PC-3 (cell line): ENCODE measurements at regions not wholly inside any gene's neighbourhood (a gene's known extent, or its start where the extent isn't known, plus 50 kb on each side); places are given as distances from the start of the nearest gene placed in this dataset.
"Not testable (repeated sequence)": the region's sequence is repeated elsewhere in the genome, so short reads cannot be mapped to it uniquely, and the experiment has no call there.

Experiments used
- ATAC-seq: fragments of 200-7000 bp; cut with Tn5 transposase; 2 replicates; pipeline ENCODE4 v1.9.1; 2020; ENCODE audit warnings: mild to moderate bottlenecking, moderate library complexity
- BruUV-seq: library from RNA; stranded (reverse); fragments of 400-500 nt; replicated peaks from 2 replicates; lab custom pipeline; 2021; lab: Mats Ljungman, UMichigan
- CTCF ChIA-PET: fragments of 300-600 bp; sonication (Branson Sonifier 250); formaldehyde crosslinking; loops from one replicate; lab custom pipeline; 2022; ENCODE audit warnings: antibody characterized with exemption; lab: Charles Lee
- POLR2A ChIA-PET: fragments of 300-600 bp; sonication (Branson Sonifier 250); formaldehyde crosslinking; loops from one replicate; lab custom pipeline; 2022; ENCODE audit warnings: antibody characterized with exemption; ENCODE audit not compliant: unreplicated experiment; lab: Charles Lee
- DNase-seq: peaks from one replicate; pipeline ENCODE4 v3.0.0-alpha.2; 2015
- H2AFZ ChIP-seq: fragments of 300-600 bp; sonication (generic); 2 replicates; pipeline ENCODE4 v1.6.0; 2016; ENCODE audit warnings: antibody characterized with exemption, low read length
- H3F3A ChIP-seq: fragments of 300-600 bp; sonication (generic); one replicate; pipeline ENCODE4 v1.6.0; 2017; ENCODE audit warnings: antibody characterized with exemption, low read length, control low read depth, mild to moderate bottlenecking; ENCODE audit not compliant: unreplicated experiment
- H3K27ac ChIP-seq: fragments of 300-600 bp; sonication (generic); 2 replicates; pipeline ENCODE4 v1.5.1; 2016; ENCODE audit warnings: mild to moderate bottlenecking, low read length
- H3K27me3 ChIP-seq: fragments of 300-600 bp; sonication (generic); 2 replicates; pipeline ENCODE4 v1.6.1; 2016; ENCODE audit warnings: low read length, mixed read lengths
- H3K36me3 ChIP-seq: fragments of 300-600 bp; sonication (generic); 2 replicates; pipeline ENCODE4 v1.6.1; 2016; ENCODE audit warnings: low read depth, mixed run types, low read length, mixed read lengths
- H3K4me1 ChIP-seq: fragments of 300-600 bp; sonication (generic); 2 replicates; pipeline ENCODE4 v1.5.1; 2016; ENCODE audit warnings: low read length; ENCODE audit not compliant: insufficient read depth
- H3K4me2 ChIP-seq: fragments of 300-600 bp; sonication (generic); 2 replicates; pipeline ENCODE4 v1.6.0; 2016; ENCODE audit warnings: low read length
- H3K4me3 ChIP-seq: fragments of 300-600 bp; sonication (generic); 2 replicates; pipeline ENCODE4 v1.5.1; 2016; ENCODE audit warnings: mild to moderate bottlenecking, low read length, mixed read lengths
- H3K79me2 ChIP-seq: fragments of 300-600 bp; sonication (generic); 2 replicates; pipeline ENCODE4 v1.6.1; 2017; ENCODE audit warnings: low read length, mixed read lengths
- H3K9ac ChIP-seq: fragments of 300-600 bp; sonication (generic); 2 replicates; pipeline ENCODE4 v1.6.0; 2016; ENCODE audit warnings: mild to moderate bottlenecking, low read length
- H3K9me2 ChIP-seq: fragments of 300-600 bp; sonication (generic); replicated peaks from 2 replicates; pipeline ENCODE4 v1.6.1; 2016; ENCODE audit warnings: mixed run types, low read length, mixed read lengths
- H3K9me3 ChIP-seq: fragments of 300-600 bp; sonication (generic); 2 replicates; pipeline ENCODE4 v1.6.1; 2016; ENCODE audit warnings: low read length, mixed read lengths
- H4K20me1 ChIP-seq: fragments of 300-600 bp; sonication (generic); 2 replicates; pipeline ENCODE4 v1.6.1; 2016; ENCODE audit warnings: low read length, mixed read lengths
- CTCF ChIP-seq: fragments of 300-600 bp; sonication (generic); conservative IDR thresholded peaks from 2 replicates; pipeline ENCODE4 v1.5.1; 2017; ENCODE audit warnings: antibody characterized with exemption, low read depth, mild to moderate bottlenecking, low read length
- EZH2 ChIP-seq: fragments of 300-600 bp; sonication (generic); IDR thresholded peaks from one replicate; pipeline ENCODE4 v1.6.1; 2017; ENCODE audit warnings: antibody characterized with exemption, mild to moderate bottlenecking, low read length; ENCODE audit not compliant: unreplicated experiment
- EZH2phosphoT487 ChIP-seq: fragments of 300-600 bp; sonication (generic); IDR thresholded peaks from 2 replicates; pipeline ENCODE4 v1.6.1; 2018; ENCODE audit warnings: mild to moderate bottlenecking, antibody characterized with exemption, low read length, borderline replicate concordance
- intact Hi-C: fragments of 100-400 bp; cut with micrococcal nuclease; formaldehyde crosslinking; loops from 2 replicates; pipeline ENCODE4 v1.9.0; 2023

DNA sequence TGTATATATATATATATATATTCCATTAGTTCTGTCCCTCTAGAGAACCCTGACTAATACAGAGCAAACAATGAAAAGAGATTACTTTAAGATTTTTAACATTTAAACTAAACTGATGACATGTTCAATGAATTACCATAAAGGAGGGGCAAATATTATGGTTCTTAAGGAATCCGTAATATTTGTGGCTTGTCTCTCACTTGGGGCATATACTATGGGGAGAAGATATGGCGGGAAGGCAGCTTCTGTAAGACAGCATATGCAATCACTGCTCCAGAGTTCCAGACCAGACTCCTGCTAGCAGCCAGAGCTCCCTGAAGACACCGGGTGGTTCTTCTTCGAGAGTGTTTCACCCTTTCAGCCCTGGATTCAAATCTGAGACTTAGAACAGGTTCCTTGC is 321.1 kb upstream of the NT5E start:
- no peaks in the 10 kb centered on the region for H3F3A ChIP-seq
- H3K27ac ChIP-seq: no peak overlapping the region
- no peaks in the 10 kb centered on the region for H3K9me2 ChIP-seq
- CTCF ChIA-PET: no interaction called here
- DNase-seq (no peak), ATAC-seq (no peak)
- H3K4me1 ChIP-seq: no peaks in the 10 kb centered on the region
- peaks cover 28% of the 10 kb centered on the region for H3K27me3 ChIP-seq
- no peak for TF ChIP-seq EZH2
- TF ChIP-seq EZH2phosphoT487: no peak
- TF ChIP-seq CTCF: no peak
- no peak overlapping the region for H3K4me2 ChIP-seq
- H3K9me3 ChIP-seq: no peaks in the 10 kb centered on the region
- H3K4me3 ChIP-seq: no peak overlapping the region
- no peak overlapping the region for H3K9ac ChIP-seq
- intact Hi-C loops: loop anchor here (5.0 kb wide), 1 partner anchor 194 kb away; no protein-coding TSS in a partner anchor
- POLR2A ChIA-PET: no interaction called here
- H3K79me2 ChIP-seq: no peaks in the 10 kb centered on the region
- BruUV-seq: no TSS peak
- no peaks in the 10 kb centered on the region for H4K20me1 ChIP-seq
- no peaks in the 10 kb centered on the region for H3K36me3 ChIP-seq
- H2AFZ ChIP-seq: no peak overlapping the region

- H3K4me3 ChIP-seq, BruUV-seq, H3F3A ChIP-seq, DNase-seq, H2AFZ ChIP-seq, H3K9me3 ChIP-seq, H3K4me2 ChIP-seq, H3K27ac ChIP-seq, ATAC-seq, H4K20me1 ChIP-seq, CTCF ChIA-PET, H3K79me2 ChIP-seq, POLR2A ChIA-PET, H3K9me2 ChIP-seq, H3K9ac ChIP-seq, H3K4me1 ChIP-seq, H3K36me3 ChIP-seq: not testable (repeated sequence)
- H3K27me3 ChIP-seq: peaks cover 22% of the 10 kb centered on the region
- intact Hi-C loops: loop anchor here (5.0 kb wide), 1 partner anchor 194 kb away; no protein-coding TSS in a partner anchor
Observed at GRCh38 chr6:85128256-85128655, 321.6 kb upstream of the NT5E start.

DNA sequence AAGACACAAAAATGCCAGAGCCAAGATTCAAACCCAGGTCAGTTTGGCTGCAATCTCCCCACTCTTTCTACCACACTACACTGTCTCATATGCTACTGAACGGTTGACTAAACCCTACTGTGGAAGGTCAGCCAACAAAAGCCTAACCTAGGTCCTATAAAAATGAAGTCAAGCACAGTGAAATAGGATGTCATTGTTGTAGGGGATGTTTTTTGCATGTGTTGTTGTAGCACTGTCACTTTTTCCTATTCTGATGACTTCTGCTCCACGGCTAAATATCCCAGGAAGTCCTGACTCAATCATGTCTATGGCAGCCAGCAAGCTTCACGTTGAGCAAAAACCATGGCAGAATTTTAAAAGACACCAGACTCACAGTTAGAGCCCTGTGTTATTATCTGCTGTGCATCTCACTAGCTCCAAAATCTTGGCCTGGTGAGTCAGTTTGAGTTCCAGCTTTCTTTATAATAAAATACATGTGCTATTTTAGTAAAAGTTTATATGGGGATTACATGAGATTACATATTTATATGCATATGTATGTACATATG is 322.1 kb upstream of the NT5E start:
- H3K9ac ChIP-seq: no peak overlapping the region
- no peaks in the 10 kb centered on the region for H3K9me2 ChIP-seq
- TF ChIP-seq EZH2phosphoT487: no peak
- TF ChIP-seq CTCF: no peak
- no peak overlapping the region for H2AFZ ChIP-seq
- no peaks in the 10 kb centered on the region for H3K4me1 ChIP-seq
- intact Hi-C loops: loop anchor here (5.0 kb wide), 1 partner anchor 195 kb away; no protein-coding TSS in a partner anchor
- DNase-seq (no peak), ATAC-seq (no peak)
- H3K27ac ChIP-seq: no peak overlapping the region
- no peaks in the 10 kb centered on the region for H3F3A ChIP-seq
- H3K27me3 ChIP-seq: peaks cover 22% of the 10 kb centered on the region
- BruUV-seq: no TSS peak
- no peak overlapping the region for H3K4me3 ChIP-seq
- H3K79me2 ChIP-seq: no peaks in the 10 kb centered on the region
- H3K36me3 ChIP-seq: no peaks in the 10 kb centered on the region
- no peaks in the 10 kb centered on the region for H4K20me1 ChIP-seq
- CTCF ChIA-PET: no interaction called here
- POLR2A ChIA-PET: no interaction called here
- H3K4me2 ChIP-seq: no peak overlapping the region
- no peaks in the 10 kb centered on the region for H3K9me3 ChIP-seq
